ENCODE measurements at regions not wholly inside any gene's neighbourhood (a gene's known extent, or its start where the extent isn't known, plus 50 kb on each side); places are given as distances from the start of the nearest gene placed in this dataset.

GRCh38 chr14:82075566-82075965, 541.9 kb upstream of the SEL1L start:
- TF ChIP-seq CTCF (IDR thresholded peaks at IDR 0.05), result no peak
- no peak for TF ChIP-seq POLR2A (IDR thresholded peaks at IDR 0.05)
- TF ChIP-seq POLR2AphosphoS5 (IDR thresholded peaks at IDR 0.05; ENCODE audit: insufficient read depth in 1 of 2, low read depth in 1 of 2), result no peak

Data from vagina (tissue), 2 donors.